SKM-1 (cell line): ENCODE measurements at regions not wholly inside any gene's neighbourhood (a gene's known extent, or its start where the extent isn't known, plus 50 kb on each side); places are given as distances from the start of the nearest gene placed in this dataset.

Experiments used
- DNase-seq: peaks from one replicate; lab custom pipeline; 2025; ENCODE audit not compliant: unreplicated experiment; lab: John Stamatoyannopoulos, UW

GRCh38 chr6:95240514-95240913 is 336.8 kb upstream of the MANEA start:
- DNase-seq: no peak

GRCh38 chr6:95242560-95242959 is 334.8 kb upstream of the MANEA start:
- no peak for DNase-seq

GRCh38 chr6:95243053-95243452 is 334.3 kb upstream of the MANEA start:
- DNase-seq: no peak

- DNase-seq: no peak
Observed at GRCh38 chr6:95244751-95245150, 332.6 kb upstream of the MANEA start.

GRCh38 chr6:95248499-95248898 is 328.8 kb upstream of the MANEA start:
- no peak for DNase-seq

- DNase-seq: no peak
Observed at GRCh38 chr6:95249175-95249574, 328.2 kb upstream of the MANEA start.

- no peak for DNase-seq
Observed at GRCh38 chr6:95249661-95250060, 327.7 kb upstream of the MANEA start.

- DNase-seq: no peak
Observed at GRCh38 chr6:95263840-95264239, 313.5 kb upstream of the MANEA start.

GRCh38 chr6:95266537-95267258 is 310.6 kb upstream of the MANEA start:
- DNase-seq: no peak

- DNase-seq: no peak
Observed at GRCh38 chr6:95274686-95275235, 302.6 kb upstream of the MANEA start.

GRCh38 chr6:95279616-95280015 is 297.7 kb upstream of the MANEA start:
- no peak for DNase-seq

GRCh38 chr6:95280686-95281273 is 296.6 kb upstream of the MANEA start:
- no peak for DNase-seq

GRCh38 chr6:95285881-95286280 is 291.5 kb upstream of the MANEA start:
- DNase-seq: no peak

GRCh38 chr6:95286874-95287273 is 290.5 kb upstream of the MANEA start:
- DNase-seq: no peak

GRCh38 chr6:95288251-95288650 is 289.1 kb upstream of the MANEA start:
- no peak for DNase-seq

- DNase-seq: no peak
Observed at GRCh38 chr6:95292011-95292410, 285.3 kb upstream of the MANEA start.

- DNase-seq: no peak
Observed at GRCh38 chr6:95293257-95293656, 284.1 kb upstream of the MANEA start.

GRCh38 chr6:95294043-95294442 is 283.3 kb upstream of the MANEA start:
- no peak for DNase-seq

- DNase-seq: no peak
Observed at GRCh38 chr6:95309545-95309944, 267.8 kb upstream of the MANEA start.

GRCh38 chr6:95318137-95318536 is 259.2 kb upstream of the MANEA start:
- no peak for DNase-seq

GRCh38 chr6:95321126-95321525 is 256.2 kb upstream of the MANEA start:
- DNase-seq: no peak

- DNase-seq: no peak
Observed at GRCh38 chr6:95325916-95326315, 251.4 kb upstream of the MANEA start.

- DNase-seq: no peak
Observed at GRCh38 chr6:95328231-95328630, 249.1 kb upstream of the MANEA start.
